Activated T-cell treated with anti-CD3 and anti-CD28 coated beads, Interleukin-2, amount 50 U/mL, for 48 hours (primary cell): ENCODE measurements at regions not wholly inside any gene's neighbourhood (a gene's known extent, or its start where the extent isn't known, plus 50 kb on each side); places are given as distances from the start of the nearest gene placed in this dataset.

ENCODE experiments used
- DNase-seq, 2 experiments: peaks; one replicate each; pipeline ENCODE4 v3.0.0-alpha.2; 2020

DNA sequence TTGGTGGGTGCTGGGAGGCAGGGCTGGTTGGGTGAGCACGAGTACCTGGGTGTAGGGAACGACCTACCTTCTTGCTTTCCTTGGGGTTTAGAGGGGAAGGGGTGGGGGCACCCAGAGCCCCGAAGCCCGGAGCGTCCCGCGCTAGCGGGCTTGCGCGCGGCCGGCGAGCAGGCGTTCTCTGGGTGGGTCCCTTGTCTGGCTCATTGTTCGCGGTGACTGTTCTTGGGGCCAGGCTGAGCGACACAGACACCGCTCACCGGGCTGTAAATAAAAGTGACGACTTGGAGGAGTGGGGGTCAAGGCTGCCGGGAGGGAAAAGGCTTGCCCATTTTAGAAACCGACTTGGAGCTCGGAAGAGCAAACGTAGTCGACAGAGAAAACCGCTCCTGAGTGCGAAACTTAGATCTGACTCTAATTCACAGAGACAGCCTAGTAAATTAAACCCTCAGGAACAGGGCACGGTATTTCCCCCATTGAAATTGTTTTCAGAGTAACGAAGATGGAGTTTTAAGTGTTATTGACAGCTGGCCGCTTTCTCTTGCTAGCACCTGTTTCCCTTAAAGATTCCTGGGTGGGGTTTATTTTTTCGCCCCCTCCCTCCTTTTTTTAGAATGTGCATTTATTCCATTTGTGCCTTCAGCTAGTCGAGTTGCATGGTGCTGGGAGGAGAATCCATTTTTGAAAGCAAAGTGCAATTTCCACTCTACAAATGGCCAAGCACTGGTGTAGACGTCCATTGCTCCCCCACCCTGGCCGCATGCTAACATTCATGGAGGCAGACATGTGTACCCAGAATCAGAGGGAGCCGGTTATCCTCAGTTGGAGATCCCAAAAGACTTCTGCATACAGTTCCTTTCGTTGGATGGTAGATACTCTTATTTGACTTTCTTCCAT lies 532.1 kb upstream of the SEMA6D start:
- no peak for DNase-seq

DNA sequence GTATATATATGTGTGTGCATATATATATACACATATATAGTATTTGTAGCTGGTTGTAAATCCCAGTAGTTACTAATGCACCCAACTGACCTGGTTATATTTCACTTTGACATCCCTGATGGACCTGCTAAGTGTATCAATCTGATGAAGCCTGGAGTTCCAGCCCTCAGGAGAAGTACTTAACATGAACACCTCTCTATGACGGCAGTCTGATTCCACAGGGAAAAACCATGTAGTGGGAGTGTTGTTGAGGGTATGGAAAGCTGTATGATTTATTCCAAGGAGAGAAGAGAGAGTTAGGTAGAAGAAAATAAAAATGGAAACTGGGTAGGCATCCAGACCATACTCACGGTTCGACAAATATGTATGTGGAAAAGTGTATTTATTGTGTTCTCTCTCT lies 531.2 kb upstream of the SEMA6D start:
- no peak for DNase-seq

DNA sequence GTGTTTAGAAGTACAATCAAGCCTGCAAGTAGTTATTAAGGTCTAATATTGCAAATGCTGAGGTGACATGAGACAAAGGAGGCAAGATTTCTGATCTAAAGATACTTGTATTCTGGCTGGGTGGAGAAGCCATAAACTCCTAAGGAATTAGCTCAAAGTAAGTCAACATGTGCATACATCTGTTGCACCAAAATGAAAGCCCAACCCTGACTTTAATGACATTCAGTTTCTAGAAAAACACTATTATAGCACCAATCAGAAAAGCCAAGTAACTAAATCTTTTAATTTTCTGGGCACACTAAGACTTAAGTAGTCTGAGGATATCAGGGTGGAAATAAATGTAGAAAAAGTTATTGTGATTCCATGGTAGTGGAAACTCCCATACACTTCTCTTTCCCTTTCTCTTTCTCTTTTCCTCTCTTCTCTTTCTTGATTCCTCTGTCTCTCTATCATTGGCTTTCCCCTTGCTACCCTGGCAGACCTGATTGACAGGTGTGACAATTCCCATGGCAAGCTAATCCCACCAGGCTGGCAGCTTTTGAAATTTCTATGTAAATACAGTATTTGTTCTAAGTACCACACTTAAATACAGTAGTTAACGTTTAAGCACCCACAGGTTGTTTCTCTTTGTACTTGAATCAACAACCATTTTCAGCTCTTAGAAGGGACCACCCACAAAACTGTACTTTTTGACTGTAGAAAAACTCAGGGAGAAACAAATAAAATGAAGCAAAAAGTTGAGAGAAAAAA lies 528.4 kb upstream of the SEMA6D start:
- DNase-seq = no peak

DNA sequence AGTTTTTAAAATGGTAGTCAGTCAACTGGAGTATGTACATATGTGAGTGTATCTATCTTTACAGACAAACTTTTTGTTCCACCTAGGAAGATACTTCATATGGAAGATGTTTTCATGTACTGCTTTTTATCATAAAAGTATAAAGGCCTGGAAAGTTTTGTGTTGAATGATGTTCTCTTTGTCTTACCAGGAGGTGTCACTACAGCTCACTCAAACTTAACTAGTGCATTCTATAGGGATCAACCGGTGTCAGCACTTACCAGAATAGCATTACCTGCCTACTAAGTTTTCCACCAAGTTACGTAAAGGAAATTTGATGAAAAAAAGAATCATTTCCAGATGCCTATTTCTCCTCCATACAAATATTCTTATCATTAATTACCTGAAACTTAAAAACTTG lies 522.6 kb upstream of the SEMA6D start:
- no peak for DNase-seq

DNA sequence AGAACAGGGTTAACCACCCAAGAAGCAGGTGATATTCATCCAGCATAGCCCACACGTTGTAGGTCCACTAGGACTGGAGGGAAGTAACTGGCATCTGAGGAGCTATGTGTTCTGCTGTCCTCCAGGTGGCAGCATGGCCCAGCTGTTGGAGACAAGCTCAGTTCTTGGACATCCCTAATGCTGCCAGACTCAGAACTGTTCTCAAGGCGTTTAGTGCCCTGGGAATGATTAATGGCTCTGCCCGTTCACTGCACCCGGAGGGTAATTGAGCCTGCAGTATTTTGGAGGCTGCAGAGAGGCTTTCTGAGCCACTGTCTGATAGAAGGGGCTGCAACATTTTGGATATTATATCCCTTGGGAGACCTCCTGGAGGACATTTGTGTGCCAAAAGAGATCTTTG lies 521.3 kb upstream of the SEMA6D start:
- DNase-seq = peak; percentile 49 to 59

DNA sequence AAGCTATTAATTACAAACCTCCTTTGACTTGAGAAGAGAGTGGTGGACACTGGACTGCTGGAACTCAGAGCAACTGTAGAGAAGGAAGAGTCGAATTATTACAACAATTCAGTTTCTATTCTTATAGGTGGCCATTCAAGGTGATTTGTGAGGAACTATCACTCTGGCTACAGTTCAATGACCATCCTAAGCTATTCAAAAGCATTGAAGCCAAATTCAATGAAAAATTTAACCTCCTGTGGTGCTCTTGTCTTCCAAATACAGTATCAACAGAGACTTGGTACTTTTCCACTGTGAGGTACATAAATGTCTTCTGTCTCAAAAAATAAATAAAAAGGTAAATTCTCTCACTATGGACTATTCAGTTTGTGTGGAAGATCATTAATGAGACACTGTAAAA lies 513.3 kb upstream of the SEMA6D start:
- no peak for DNase-seq

DNA sequence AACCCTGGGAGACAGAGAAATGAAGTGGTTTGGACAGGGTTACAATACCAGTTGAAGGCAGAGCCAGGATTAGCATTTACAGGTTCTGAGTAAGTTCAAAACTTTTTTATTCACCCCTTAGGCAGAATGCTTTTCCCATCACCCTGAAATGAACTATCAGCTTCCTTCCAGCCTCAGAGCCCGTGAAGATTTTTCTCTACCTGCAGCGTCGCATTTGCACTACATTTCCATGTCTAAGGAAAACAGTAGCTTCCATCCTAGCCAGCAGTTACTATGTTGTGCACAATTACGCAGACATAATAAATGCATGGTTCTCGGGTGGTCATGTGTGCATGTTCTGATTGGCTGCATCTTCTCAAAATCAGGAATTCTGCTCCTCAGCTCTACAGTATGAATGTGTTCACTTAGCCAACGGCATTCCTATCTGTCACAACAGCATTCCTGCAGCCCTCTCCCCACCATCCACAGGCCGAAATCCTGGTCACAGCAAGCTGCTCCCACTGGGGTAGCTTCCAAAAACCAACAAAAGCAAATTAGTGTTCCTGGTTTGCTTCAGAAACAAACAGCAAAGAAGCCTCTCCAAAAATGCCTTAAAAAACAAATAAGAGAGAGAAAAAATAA lies 510.8 kb upstream of the SEMA6D start:
- no peak for DNase-seq

DNA sequence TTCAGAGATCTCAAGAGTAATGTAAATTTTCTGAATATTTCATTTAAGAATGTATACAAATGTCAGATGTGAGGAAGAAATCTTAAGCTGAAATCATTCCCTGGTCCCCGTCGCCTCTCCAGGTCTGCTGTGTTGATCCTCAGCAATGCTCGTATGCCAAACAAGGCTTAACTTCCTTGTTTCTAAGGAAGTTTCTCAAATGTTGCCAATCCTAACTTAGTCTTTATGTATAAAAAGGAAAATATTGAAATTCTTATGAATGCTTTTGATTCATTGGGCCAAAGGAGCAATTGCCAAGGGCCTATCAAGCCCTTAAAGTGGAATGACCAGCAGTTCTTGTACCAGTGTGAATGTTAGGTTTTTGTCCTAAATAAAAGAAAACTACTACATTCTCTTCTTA lies 507.7 kb upstream of the SEMA6D start:
- DNase-seq = no peak

DNA sequence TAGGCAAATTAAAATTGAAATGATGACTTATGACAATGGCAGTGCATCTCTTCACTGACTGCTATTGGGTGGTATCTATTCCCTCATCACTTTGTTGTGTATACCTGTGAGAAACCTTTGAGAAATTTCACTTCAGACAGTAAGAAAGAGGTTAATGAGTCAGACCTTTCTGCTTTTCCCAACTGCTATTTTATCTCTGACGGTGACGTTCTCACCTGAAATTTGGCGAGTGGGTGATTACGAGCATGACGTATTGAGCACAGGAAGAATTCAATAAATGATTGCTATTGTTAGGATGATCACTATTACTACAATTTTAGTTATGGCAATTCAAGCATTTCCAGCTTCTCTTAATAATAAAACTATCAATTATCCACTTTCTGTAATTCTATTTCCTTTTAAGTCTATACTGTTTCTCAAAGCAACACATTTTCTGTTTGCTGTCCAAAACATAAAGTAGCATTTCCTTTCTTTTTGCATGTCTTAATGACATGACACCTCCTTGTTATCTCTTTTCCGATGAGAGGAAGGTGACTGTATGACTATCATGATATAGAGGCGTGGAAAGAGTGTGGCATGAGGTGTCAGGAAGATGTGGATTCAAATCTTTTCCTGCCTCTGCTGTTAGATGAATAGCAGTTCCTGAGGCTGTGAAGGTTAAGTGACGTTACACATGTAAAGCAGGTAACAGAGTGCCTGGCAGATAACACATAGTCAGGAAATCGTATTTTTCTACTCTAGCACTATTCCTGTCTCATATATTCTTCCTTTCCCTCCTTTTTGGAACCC lies 504.9 kb upstream of the SEMA6D start:
- DNase-seq = no peak

DNA sequence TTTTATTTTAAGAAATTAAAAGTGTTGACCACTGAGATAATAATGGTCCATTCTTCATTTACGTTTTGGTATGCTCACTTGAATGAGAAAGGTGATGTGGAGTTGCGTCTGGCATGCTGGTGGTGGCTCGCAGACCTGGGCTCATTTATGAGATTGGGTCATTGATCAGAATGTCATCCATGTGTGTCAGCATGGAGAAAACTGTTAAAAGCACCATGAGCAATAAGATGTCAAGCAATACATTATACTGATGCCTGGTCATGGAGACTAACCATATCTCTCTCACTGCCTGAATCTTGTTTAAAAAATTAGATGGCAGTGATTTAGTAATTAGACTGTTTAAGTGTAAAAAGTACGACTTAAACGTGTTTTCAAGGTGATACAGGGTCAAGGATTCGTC lies 503.4 kb upstream of the SEMA6D start:
- no peak for DNase-seq

DNA sequence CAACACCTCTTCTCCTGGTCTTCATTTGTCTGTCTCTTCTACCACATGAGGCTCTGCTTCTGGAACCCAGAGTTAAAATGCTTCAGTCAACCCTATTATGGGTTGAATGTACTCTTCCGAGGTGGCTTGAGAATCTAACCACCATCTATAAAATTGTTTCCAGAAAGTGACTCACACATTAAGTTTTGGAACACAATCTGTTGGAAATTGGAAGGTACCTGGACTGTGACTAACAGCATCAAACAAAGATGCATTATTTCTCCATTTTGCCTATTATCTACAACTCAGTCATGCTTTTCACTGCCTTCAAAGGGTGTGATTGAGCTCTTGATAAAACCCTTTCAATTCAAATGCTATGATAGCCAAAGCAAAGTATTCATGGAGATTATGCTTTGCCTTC lies 499.0 kb upstream of the SEMA6D start:
- no peak for DNase-seq

DNA sequence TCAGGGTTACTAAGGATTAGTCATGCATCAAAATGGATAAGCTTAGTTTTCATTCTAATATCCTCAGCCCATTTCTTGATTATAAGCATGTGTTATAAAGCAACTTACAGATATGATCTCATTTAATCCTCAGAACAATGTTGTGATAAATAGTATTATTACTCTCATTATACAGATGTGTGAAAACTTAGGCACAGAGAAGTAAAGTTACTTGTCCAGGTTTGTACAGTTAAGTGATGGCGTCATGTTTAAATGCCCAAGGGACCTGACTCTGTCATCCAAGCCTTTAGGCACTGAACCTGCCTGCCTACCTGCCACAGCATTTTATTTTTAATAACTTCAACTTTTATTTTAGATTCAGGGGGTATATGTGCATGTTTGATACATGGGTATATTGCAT lies 472.9 kb upstream of the SEMA6D start:
- DNase-seq = no peak

DNA sequence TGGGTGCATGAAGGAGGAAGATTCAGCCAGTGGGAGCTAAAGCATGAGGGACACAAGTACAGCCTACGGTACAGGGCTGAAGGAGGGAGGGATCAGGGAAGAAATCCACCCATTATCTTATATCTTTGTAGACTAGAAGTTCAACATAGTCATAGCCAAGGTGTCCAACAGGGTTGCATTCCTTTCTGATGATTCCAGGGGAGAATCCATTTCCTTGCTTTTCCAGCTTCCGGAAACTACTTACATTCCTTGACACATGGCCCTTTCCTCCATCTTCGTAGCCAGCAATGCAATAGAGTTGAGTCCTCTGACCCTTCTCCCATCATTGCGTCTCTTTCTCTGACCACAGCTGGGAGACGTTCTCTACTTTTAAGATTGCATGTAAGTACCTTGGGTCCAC lies 471.0 kb upstream of the SEMA6D start:
- DNase-seq = no peak

DNA sequence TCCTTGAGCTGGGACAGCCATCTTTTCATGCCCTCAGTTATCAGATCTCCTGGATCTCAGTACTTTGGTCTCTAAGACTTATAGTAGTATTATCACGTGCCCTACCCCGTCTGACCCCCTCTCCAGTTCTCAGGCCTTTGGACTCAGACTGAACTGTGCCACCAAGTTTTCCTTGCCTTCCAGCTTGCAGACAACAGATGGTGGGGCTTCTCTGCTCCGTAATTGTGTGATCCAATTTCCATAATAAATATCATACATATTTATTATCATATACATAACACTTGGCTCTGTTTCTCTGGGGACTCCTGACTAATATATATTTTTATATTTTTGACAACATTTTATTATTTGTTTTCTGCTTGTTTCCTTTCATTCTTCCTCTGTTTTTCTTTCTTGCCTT lies 458.8 kb upstream of the SEMA6D start:
- no peak for DNase-seq

DNA sequence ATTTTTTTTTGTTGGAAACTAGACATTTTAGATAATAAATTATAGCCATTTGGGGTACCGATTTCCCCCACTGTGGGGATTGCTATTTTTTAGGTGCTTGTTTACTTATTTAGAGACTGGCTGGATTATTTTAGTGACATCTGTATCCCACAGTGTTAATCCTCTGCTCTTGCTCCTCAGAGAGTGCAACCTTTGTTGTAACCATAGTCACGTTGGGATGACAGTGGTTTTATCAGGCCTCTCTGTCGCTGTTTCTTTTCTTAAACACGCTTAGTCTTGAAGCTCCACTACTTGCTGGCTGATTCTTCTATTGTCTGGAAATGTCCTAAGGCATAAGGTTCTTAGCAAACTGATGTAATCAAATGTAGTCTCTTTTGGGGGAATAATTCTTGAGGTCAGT lies 451.6 kb upstream of the SEMA6D start:
- no peak for DNase-seq

DNA sequence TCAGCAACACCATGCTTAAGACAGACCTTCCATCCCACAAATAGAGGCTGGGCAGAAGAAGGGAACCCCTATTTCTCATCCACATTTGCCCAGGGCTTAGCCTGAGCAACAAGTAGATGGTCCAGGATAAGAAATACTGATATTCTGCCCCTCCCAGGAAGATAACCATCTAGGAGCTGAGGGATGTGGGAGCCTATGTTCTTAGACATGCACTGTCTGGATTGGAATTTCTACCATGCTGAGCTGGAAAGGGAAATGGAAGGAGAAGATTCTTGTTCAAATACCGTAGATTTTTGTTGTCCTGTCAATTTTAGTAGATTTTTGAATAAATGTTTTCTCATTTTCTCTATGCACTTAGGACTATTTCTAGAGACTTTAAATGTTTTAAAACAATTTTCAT lies 450.7 kb upstream of the SEMA6D start:
- no peak for DNase-seq

DNA sequence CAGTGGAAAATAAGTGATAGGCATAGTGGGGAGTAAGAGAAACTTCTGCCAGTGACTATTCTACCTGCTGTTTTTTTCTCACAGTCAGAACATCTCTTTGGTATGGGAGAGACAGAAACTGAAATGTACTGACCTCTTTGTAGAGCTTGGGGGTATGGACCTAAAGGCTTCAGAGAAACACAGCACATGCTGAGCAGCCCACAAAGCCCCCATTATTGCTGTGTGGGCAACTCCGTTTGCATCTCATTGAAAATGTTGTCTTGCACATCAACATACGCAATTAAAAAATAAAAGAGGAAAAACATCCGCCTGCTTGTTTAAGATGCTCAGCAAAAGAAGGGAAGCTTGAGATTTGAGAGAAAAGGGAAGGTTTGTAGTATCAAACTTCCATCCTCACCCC lies 443.4 kb upstream of the SEMA6D start:
- DNase-seq = no peak

DNA sequence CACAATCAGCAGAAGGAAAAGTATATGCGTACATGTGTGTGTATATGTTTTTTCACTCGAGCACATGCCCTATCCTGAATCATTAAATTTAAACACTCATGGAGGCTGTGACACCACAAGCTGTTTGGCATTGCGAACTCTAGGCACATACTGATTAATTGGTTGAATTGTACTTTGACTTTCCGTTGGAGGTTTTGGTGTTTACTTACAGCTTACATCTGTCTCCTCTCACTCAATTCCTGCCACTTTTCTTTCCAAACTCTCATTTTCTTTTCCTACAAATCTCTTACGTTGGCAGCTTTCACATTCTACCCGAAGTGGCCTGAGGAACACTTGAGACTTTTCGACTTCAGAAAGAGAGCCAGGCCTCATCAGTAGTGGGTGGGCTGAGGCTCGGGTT lies 434.1 kb upstream of the SEMA6D start:
- DNase-seq = no peak

DNA sequence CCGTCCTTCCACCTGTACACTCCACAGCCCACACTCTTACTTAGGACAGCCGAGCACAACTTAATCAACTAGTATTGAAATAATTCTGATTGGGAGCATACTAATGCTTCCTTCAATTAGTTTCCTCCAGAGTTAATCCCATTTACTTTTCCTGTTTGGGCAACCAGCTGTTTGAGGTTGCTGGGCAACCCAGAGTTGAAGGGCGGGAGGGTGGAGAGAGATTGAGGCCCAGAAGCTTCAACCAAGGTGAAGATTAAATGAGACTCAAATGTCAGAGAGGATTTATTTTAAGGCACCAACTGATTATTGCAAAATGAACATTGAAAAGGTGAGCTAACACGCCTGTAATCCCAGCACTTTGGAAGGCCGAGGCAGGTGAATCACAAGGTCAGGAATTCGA lies 428.5 kb upstream of the SEMA6D start:
- no peak for DNase-seq

DNA sequence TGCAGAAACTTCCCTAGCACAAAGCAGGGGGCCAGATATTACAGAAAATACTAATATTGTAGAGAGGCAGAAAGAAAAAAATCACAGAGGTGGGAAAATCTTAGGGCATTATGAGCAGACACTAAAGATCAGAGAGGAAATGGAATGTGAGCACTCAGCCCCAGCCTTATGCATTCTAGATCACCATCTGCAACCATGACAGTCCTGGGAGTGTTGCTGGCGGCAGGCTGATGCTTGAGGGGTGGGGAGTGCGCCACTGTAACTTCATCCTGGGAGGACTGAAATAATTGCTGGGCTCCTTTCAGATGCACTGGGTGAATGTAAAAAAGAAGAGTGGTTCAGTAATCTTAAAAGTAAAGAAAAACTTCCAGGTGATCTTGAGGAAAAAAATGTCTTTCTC lies 427.6 kb upstream of the SEMA6D start:
- no peak for DNase-seq

DNA sequence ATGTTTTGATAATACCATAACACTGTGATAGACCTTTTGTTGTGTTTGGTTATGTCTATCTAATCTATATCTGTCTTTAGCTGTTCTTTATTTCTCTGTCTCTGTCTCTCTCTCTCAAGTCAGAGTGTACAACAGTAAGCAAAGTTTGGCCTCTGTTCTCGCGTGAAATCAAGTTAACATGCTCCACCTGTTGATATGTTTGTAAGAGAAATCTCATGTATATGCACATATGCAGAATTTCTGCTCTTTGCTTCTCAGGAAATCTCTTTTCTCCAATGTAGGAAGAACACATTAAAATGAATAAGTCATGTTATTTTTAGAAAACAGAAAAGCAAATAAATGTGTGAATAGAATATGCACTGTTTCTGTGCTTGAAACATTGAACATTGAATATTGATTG lies 425.5 kb upstream of the SEMA6D start:
- DNase-seq = no peak

DNA sequence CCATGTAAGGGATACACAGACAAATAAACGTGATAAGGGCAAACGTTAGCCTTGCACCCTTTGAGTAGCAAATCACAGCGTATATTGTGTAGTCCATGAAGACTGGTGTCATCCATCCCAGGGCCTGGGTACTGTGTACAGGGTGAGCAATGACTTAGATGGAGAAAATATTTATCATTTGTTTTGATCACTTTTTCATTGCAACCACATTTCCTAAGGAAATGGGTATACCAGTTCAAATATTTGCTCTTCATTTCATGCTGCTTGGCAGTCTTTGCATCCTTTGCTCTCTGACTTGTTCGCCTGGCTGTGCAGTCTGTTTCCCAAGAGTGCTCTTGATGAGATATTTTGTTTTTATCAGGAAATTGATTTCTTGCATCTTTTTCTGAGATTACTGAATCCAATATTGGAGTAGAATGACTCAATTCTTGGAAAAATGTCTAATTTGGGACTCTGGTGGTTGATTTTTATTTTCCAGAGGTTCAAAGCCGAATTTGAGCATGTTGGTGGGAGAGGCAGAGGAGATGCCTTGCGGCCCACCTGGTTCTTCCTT lies 424.6 kb upstream of the SEMA6D start:
- no peak for DNase-seq
